Neural cell (in vitro differentiated cells): ENCODE measurements at regions not wholly inside any gene's neighbourhood (a gene's known extent, or its start where the extent isn't known, plus 50 kb on each side); places are given as distances from the start of the nearest gene placed in this dataset.

ENCODE experiments used
- CTCF ChIP-seq: fragments of 450-650 bp; IDR thresholded peaks from 2 replicates; pipeline ENCODE4 v1.5.1; 2014; ENCODE audit warnings: antibody characterized with exemption, mild to moderate bottlenecking, moderate library complexity; ENCODE audit not compliant: poor library complexity, severe bottlenecking
- EZH2 ChIP-seq: fragments of 200-600, 300-800 bp; shearing (Covaris generic), sonication (generic); IDR thresholded peaks from 2 replicates; pipeline ENCODE4 v1.6.1; 2014; ENCODE audit warnings: antibody characterized with exemption, low read length, borderline replicate concordance, mild to moderate bottlenecking; ENCODE audit not compliant: insufficient read depth, poor library complexity, severe bottlenecking
- POLR2AphosphoS5 ChIP-seq: IDR thresholded peaks from 2 replicates; pipeline ENCODE4 v1.6.1; 2012
- TAF1 ChIP-seq: IDR thresholded peaks from 2 replicates; pipeline ENCODE4 v1.6.1; 2012; ENCODE audit warnings: low read depth

DNA sequence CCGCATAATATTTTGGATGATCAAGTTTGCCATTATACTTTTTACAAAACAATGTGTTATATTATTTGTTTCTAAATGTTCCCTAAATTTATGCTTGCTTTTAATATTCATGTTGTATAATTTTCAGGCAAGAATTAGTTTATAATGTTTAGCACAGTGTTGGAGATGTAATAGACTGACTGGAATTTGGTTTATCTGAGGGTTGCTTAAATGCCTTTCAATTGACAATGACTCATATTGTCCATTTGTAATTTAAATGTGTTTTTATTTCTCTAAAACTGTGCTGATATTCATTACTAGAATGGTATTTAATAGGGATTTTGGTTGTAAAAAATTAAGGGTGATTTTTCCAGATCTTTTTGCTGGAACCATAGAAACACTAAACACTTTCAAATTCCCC lies 788.4 kb downstream of the SLC6A15 start:
- TF ChIP-seq POLR2AphosphoS5 (no peak), CTCF (no peak), TAF1 (no peak), EZH2 (no peak)
